ENCODE measurements at regions not wholly inside any gene's neighbourhood (a gene's known extent, or its start where the extent isn't known, plus 50 kb on each side); places are given as distances from the start of the nearest gene placed in this dataset.
"Not testable (repeated sequence)": the region's sequence is repeated elsewhere in the genome, so short reads cannot be mapped to it uniquely, and the experiment has no call there.

DNA sequence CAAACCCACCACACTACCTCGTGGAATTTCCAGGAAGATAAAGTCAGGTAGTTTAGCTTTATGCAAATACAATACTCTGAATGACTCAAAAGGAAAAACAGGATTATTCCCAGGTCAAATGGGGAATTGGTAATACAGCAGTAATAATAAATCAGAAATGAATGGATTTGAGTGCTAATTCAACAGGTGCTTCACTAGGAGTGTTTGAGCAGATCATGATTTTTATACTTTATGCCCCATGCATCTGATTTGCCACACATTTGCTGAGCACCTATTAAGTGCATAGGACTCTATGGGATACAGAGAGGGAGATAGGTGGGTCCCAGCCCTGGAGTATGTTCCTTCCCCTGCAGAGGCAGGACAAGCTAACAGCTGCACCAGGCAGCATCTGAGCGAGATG is 381.4 kb upstream of the PODXL start:
- no peak for DNase-seq (ENCODE audit: low read depth, low spot score)

DNA sequence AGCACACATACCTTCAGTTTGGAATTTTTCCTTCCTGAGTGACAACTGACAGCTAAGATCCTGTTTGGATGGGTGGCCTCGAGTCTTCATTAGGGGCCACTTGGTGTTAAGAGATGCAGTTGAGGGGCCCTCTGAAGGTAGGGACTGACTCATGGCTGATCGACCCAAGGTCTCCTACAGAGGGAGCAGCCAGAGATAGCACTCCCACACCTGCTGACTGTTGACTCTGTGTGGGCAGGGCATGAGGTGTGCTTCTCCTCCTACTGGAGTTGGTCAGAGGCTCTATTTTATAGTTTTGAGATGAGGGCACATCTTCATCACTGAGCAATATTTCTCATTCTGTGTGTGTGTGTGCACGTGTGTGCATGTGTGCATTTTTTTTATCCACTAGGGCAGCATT is 378.8 kb upstream of the PODXL start:
- DNase-seq (ENCODE audit: low read depth, low spot score) = no peak

GRCh38 chr7:131934452-131934851 is 378.0 kb upstream of the PODXL start:
- no peak for DNase-seq (ENCODE audit: low read depth, low spot score)

- DNase-seq (ENCODE audit: low read depth, low spot score) = no peak
These were observed 377.4 kb upstream of the PODXL start for GRCh38 chr7:131933751-131934289.

- not testable (repeated sequence) for DNase-seq (ENCODE audit: low read depth, low spot score)
These were observed 376.8 kb upstream of the PODXL start for GRCh38 chr7:131933219-131933618.

- no peak for DNase-seq (ENCODE audit: low read depth, low spot score)
These were observed 375.8 kb upstream of the PODXL start for GRCh38 chr7:131932271-131932670.

DNA sequence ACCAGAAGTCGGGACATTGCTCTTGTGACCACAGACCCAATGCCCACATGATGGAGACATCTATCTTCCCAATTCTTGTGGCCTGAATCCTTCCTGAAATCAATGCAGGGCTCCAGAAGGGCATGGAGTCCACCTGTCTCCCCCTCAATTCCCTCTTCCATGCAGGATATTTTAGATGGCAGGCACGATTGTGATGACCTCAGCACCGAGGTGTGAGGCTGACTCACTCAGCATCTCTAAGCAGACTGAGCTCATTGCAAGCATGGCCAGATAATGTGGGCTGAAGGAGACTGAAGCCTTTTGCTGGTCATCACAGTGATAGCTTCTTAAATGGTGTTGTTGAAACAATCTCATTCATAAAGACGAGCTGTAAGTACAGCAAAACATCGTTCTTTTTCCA is 374.9 kb upstream of the PODXL start:
- no peak for DNase-seq (ENCODE audit: low read depth, low spot score)

- DNase-seq (ENCODE audit: low read depth, low spot score) = no peak
These were observed 373.2 kb upstream of the PODXL start for GRCh38 chr7:131929632-131930031.

DNA sequence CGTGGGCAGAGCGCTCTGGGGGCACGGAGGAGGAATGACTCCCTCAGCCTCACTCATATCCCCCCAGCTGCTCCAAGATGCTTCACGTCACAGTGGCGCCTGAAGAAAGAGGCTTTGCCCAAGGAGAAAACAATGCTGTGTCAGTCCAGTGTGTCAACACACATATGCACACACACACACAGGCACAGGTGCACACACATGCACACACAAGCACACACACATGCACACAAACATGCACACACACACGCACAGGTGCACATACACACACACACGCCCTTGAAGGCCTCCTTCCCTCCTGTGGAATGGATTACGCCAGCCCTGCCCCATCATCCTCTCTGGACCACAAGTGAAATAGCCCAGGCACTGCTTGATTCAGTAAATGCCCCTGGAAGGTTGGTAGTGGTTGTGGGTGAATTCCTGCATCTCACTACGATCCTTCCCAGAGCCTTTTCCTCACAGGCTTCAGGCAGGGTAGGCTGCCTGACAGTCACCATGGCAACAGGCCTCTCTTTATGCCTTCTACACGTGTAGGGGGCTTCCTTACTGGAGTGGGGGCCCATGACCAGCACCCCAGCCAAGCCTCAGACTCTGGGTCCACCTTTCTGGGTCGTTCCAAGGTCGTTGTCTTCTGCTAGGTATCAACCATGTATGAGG is 371.5 kb upstream of the PODXL start:
- no peak for DNase-seq (ENCODE audit: low read depth, low spot score)

- no peak for DNase-seq (ENCODE audit: low read depth, low spot score)
These were observed 369.2 kb upstream of the PODXL start for GRCh38 chr7:131925636-131926035.

DNA sequence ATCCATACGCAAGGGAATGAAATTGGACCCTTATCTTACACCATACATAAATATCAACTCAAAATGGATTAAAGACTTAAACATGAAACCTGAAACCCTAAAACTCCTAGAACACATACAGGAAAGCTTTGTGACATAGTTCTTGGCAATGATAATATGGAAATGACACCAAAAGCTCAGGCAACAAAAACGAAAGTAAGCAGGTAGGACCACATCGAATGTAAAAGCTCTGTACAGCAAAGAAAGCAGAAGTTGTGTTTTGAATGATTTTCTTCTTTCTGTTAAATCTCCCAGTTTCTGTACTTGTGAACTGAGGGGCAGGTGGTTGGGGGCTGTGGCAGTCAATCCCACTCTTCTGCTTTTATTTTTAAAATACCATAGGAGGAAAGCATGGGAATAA is 368.4 kb upstream of the PODXL start:
- DNase-seq (ENCODE audit: low read depth, low spot score) = no peak

GRCh38 chr7:131922948-131923347 is 366.5 kb upstream of the PODXL start:
- DNase-seq (ENCODE audit: low read depth, low spot score) = not testable (repeated sequence)

GRCh38 chr7:131921016-131921415 is 364.6 kb upstream of the PODXL start:
- no peak for DNase-seq (ENCODE audit: low read depth, low spot score)

DNA sequence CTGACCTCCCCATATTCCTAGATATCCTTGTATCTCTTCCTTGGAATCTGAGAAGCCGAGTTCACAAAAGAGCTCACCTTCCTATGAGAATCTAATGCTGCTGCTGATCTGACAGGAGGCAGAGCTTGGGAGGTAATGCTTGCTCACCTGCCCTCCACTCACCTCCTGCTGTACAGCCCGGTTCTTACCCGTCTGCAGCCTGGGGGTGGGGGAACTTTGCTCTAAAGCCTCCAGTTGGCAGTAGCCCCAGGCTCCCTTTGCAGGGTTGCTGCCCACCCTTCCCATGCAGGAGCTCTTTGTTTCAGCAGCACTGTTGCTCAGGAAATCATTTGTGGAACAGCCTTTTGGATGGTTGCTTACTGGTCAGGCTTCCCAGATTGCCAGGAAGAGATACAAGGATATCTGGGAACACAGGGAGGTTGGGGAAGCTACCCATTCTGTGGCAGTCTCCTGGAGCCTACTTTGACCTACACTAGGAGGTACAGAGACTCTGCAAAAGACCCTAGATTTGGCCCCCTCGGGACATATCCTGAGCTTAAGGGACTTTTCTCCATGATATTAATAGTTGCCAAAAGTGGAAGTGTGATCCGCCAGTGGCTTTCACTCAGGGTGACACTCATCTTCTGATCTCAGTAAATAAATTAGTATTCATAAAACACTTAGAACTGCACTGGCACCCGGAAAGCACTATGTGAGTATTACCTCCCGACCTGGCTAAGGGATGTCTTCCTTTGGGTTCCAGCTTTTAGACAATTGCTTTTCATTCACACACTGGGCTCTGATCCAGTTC is 363.7 kb upstream of the PODXL start:
- no peak for DNase-seq (ENCODE audit: low read depth, low spot score)

- no peak for DNase-seq (ENCODE audit: low read depth, low spot score)
These were observed 354.7 kb upstream of the PODXL start for GRCh38 chr7:131911112-131911511.

DNA sequence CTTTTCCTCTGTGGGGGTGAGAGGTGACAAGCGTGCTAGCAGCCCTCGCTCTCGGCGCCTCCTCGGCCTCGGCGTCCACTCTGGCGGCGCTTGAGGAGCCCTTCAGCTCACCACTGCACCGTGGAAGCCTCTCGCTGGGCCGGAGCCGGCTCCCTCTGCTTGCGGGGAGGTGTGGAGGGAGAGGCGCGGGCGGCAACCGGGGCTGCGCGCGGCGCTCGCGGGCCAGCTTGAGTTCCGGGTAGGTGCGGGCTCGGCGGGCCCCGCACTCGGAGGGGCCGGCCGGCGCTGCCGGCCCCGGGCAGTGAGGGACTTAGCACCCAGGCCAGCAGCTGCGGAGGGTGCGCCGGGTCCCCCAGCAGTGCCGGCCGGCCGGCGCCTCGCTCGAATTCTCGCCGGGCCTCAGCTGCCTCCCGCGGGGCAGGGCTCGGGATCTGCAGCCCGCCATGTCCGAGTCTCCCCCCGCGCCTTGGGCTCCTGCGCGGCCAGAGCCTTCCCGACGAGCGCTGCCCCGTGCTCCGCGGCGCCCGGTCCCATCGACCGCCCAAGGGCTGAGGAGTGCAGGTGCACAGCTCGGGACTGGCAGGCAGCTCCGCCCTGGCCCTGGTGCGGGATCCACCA is 352.8 kb upstream of the PODXL start:
- no peak for DNase-seq (ENCODE audit: low read depth, low spot score)

DNA sequence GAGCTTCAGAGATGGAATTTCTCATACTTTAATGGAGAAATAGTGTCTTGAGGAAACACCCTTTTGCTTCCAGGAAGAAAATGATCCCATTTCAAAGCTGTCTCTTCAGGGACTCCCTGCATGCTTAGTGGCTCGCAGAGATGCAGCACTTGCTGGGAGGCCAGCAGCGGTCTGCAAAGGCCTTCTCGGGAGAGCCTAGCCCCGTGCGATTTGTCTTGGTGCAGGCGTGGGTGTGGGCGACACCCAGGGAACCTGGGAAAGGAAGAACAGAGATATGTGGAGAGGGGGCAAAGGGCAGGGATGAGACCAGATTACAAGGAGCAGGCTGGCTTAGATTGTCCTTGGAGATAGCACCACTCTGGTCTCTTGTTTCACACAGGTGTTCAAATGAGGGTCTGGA is 352.3 kb upstream of the PODXL start:
- DNase-seq (ENCODE audit: low read depth, low spot score) = no peak

- DNase-seq (ENCODE audit: low read depth, low spot score) = no peak
These were observed 349.1 kb upstream of the PODXL start for GRCh38 chr7:131905471-131905973.

GRCh38 chr7:131904760-131905327 is 348.4 kb upstream of the PODXL start:
- DNase-seq (ENCODE audit: low read depth, low spot score) = no peak

- no peak for DNase-seq (ENCODE audit: low read depth, low spot score)
These were observed 346.9 kb upstream of the PODXL start for GRCh38 chr7:131903315-131903714.

- no peak for DNase-seq (ENCODE audit: low read depth, low spot score)
These were observed 344.4 kb upstream of the PODXL start for GRCh38 chr7:131900785-131901287.

All from pulmonary artery endothelial cell (primary cell).